ENCODE measurements at regions not wholly inside any gene's neighbourhood (a gene's known extent, or its start where the extent isn't known, plus 50 kb on each side); places are given as distances from the start of the nearest gene placed in this dataset.

DNA sequence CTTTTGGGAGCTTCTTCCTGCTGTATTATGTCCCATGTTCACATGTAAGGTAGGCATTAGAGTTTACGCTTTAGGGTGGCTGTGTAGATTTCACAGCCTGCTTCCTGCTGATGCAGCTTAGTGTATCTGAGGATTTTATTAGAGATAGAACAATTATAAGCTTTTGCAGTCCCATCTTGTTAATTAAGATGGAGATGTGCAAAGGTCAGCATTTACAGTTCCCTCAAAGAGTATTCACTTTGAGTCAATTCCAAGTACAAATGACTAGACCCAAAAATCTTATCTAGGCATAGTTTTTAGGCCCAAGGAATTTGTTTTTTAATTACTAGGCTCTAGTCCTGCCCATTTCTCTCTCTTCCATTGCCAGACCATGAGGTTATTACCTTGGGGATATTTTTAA, 239.9 kb upstream of the PHF14 start:
- POLR2A ChIA-PET: no interaction called here
- TF ChIP-seq, protein P1, sequence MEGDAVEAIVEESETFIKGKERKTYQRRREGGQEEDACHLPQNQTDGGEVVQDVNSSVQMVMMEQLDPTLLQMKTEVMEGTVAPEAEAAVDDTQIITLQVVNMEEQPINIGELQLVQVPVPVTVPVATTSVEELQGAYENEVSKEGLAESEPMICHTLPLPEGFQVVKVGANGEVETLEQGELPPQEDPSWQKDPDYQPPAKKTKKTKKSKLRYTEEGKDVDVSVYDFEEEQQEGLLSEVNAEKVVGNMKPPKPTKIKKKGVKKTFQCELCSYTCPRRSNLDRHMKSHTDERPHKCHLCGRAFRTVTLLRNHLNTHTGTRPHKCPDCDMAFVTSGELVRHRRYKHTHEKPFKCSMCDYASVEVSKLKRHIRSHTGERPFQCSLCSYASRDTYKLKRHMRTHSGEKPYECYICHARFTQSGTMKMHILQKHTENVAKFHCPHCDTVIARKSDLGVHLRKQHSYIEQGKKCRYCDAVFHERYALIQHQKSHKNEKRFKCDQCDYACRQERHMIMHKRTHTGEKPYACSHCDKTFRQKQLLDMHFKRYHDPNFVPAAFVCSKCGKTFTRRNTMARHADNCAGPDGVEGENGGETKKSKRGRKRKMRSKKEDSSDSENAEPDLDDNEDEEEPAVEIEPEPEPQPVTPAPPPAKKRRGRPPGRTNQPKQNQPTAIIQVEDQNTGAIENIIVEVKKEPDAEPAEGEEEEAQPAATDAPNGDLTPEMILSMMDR (IDR thresholded peaks at IDR 0.05; ENCODE audit: low read depth, low read length): no peak
- peaks cover 6% of the 10 kb centered on the region; the same call in 1 of the 2 replicates for H3K9me3 ChIP-seq (ENCODE audit: control insufficient read depth, insufficient read depth, low read length)
- DNase-seq (ENCODE audit: low read depth, low spot score): no peak
- H3K27ac ChIP-seq (ENCODE audit: low read depth, low read length): no peak overlapping the region
- no peaks in the 10 kb centered on the region for H3K27me3 ChIP-seq (ENCODE audit: control insufficient read depth, insufficient read depth, low read length)
- H3K4me3 ChIP-seq (ENCODE audit: low read depth, low read length): no peak overlapping the region
- CTCF ChIA-PET: no interaction called here

GRCh38 chr7:10734595-10734994, 239.1 kb upstream of the PHF14 start:
- CTCF ChIA-PET: no interaction called here
- TF ChIP-seq, protein P1 (IDR thresholded peaks at IDR 0.05; ENCODE audit: low read depth, low read length): no peak
- POLR2A ChIA-PET: no interaction called here

GRCh38 chr7:10739401-10739800, 234.3 kb upstream of the PHF14 start:
- DNase-seq (ENCODE audit: low read depth, low spot score): no peak
- ChIA-PET POLR2A (no interaction called here), CTCF (no interaction called here)
- peaks cover 18% of the 10 kb centered on the region for H3K9me3 ChIP-seq (ENCODE audit: control insufficient read depth, insufficient read depth, low read length)
- no peaks in the 10 kb centered on the region for H3K27me3 ChIP-seq (ENCODE audit: control insufficient read depth, insufficient read depth, low read length)
- TF ChIP-seq, protein P1 (IDR thresholded peaks at IDR 0.05; ENCODE audit: low read depth, low read length): no peak
- H3K4me3 ChIP-seq (ENCODE audit: low read depth, low read length): no peak overlapping the region
- H3K27ac ChIP-seq (ENCODE audit: low read depth, low read length): no peak overlapping the region

More at GRCh38 chr7:10734595-10734994, 239.1 kb upstream of the PHF14 start:
- Histone ChIP-seq H3K27ac (ENCODE audit: low read depth, low read length) (no peak overlapping the region), H3K27me3 (ENCODE audit: control insufficient read depth, insufficient read depth, low read length) (no peaks in the 10 kb centered on the region), H3K4me3 (ENCODE audit: low read depth, low read length) (no peak overlapping the region), H3K9me3 (ENCODE audit: control insufficient read depth, insufficient read depth, low read length) (peaks cover 6% of the 10 kb centered on the region; the same call in 1 of the 2 replicates)
- DNase-seq (ENCODE audit: low read depth, low spot score): no peak

DNA sequence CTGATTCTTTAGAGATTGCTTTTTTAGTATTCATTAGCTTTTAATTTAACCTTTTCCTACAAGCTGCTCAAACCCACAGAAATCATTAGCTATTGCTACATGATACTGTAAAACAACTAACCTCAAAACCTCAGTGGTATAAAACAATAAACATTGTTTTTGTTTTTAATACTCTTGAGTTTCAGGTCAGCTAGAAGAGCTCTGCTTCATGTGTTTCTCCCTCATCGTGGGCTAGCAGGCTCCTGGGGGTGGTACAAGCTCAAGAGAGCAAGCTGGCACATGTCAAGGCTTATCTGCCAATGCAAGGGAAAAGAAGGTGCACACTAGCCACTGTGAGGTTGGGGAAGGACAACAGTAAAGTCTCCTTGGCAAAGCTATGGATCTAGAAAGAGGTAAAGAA, 232.9 kb upstream of the PHF14 start:
- Histone ChIP-seq H3K27me3 (ENCODE audit: control insufficient read depth, insufficient read depth, low read length) (no peaks in the 10 kb centered on the region), H3K4me3 (ENCODE audit: low read depth, low read length) (no peak overlapping the region), H3K27ac (ENCODE audit: low read depth, low read length) (no peak overlapping the region), H3K9me3 (ENCODE audit: control insufficient read depth, insufficient read depth, low read length) (peaks cover 16% of the 10 kb centered on the region)
- TF ChIP-seq, protein P1 (IDR thresholded peaks at IDR 0.05; ENCODE audit: low read depth, low read length): no peak
- DNase-seq (ENCODE audit: low read depth, low spot score): no peak
- CTCF ChIA-PET: no interaction called here
- POLR2A ChIA-PET: no interaction called here

GRCh38 chr7:10756981-10757380, 216.7 kb upstream of the PHF14 start:
- no peak overlapping the region for H3K4me3 ChIP-seq (ENCODE audit: low read depth, low read length)
- no peaks in the 10 kb centered on the region for H3K27me3 ChIP-seq (ENCODE audit: control insufficient read depth, insufficient read depth, low read length)
- ChIA-PET POLR2A (no interaction called here), CTCF (no interaction called here)
- H3K9me3 ChIP-seq (ENCODE audit: control insufficient read depth, insufficient read depth, low read length): peaks cover 10% of the 10 kb centered on the region
- H3K27ac ChIP-seq (ENCODE audit: low read depth, low read length): no peak overlapping the region
- DNase-seq (ENCODE audit: low read depth, low spot score): no peak
- TF ChIP-seq, protein P1 (IDR thresholded peaks at IDR 0.05; ENCODE audit: low read depth, low read length): no peak

All from AG04450 (cell line).